Astrocyte (in vitro differentiated cells and primary cell): ENCODE measurements at regions not wholly inside any gene's neighbourhood (a gene's known extent, or its start where the extent isn't known, plus 50 kb on each side); places are given as distances from the start of the nearest gene placed in this dataset.
"Not testable (repeated sequence)": the region's sequence is repeated elsewhere in the genome, so short reads cannot be mapped to it uniquely, and the experiment has no call there.

Experiments used
- DNase-seq: peaks from one replicate; pipeline ENCODE4 v3.0.0-alpha.2; 2010; ENCODE audit warnings: low read depth
- FAIRE-seq: peaks from 2 replicates; lab custom pipeline; 2011; peaks lifted over from hg19 to GRCh38; lab: Jason Lieb, UNC
- H2AFZ ChIP-seq: 2 replicates; pipeline ENCODE4 v1.6.0; 2012; ENCODE audit warnings: low read depth, low read length, inconsistent platforms
- H3K27ac ChIP-seq: 2 replicates; pipeline ENCODE4 v1.5.1; 2011; ENCODE audit warnings: low read depth, low read length, inconsistent platforms
- H3K27me3 ChIP-seq: 2 replicates; pipeline ENCODE4 v1.6.0; 2011; ENCODE audit warnings: low read length, inconsistent platforms; ENCODE audit not compliant: insufficient read depth
- H3K36me3 ChIP-seq: 2 replicates; pipeline ENCODE4 v1.5.1; 2011; ENCODE audit warnings: low read length, inconsistent platforms; ENCODE audit not compliant: insufficient read depth
- H3K4me1 ChIP-seq: 2 replicates; pipeline ENCODE4 v1.5.1; 2011; ENCODE audit warnings: low read length, inconsistent platforms; ENCODE audit not compliant: insufficient read depth
- H3K4me2 ChIP-seq: 2 replicates; pipeline ENCODE4 v1.6.0; 2012; ENCODE audit warnings: low read length, inconsistent platforms
- H3K4me3 ChIP-seq: 2 replicates; pipeline ENCODE4 v1.5.1; 2011; ENCODE audit warnings: low read depth, mild to moderate bottlenecking, low read length, inconsistent platforms; ENCODE audit not compliant: insufficient read depth
- H3K79me2 ChIP-seq: 2 replicates; pipeline ENCODE4 v1.6.0; 2012; ENCODE audit warnings: mild to moderate bottlenecking, low read length, inconsistent platforms; ENCODE audit not compliant: insufficient read depth
- H3K9ac ChIP-seq: 2 replicates; pipeline ENCODE4 v1.6.0; 2012; ENCODE audit warnings: mild to moderate bottlenecking, low read length, inconsistent platforms
- H3K9me3 ChIP-seq: 2 replicates; pipeline ENCODE4 v1.5.1; 2012; ENCODE audit warnings: low read depth, mild to moderate bottlenecking, low read length, inconsistent platforms; ENCODE audit not compliant: insufficient read depth
- H4K20me1 ChIP-seq: 2 replicates; pipeline ENCODE4 v1.6.0; 2012; ENCODE audit warnings: low read length, inconsistent platforms; ENCODE audit not compliant: insufficient read depth
- H3K27ac Mint-ChIP-seq: one replicate; pipeline ENCODE4 v1.8.0; 2021; ENCODE audit warnings: mild to moderate bottlenecking, mixed read lengths; ENCODE audit not compliant: unreplicated experiment
- H3K27me3 Mint-ChIP-seq: one replicate; pipeline ENCODE4 v1.8.0; 2021; ENCODE audit warnings: low read depth, mixed read lengths; ENCODE audit not compliant: unreplicated experiment
- H3K36me3 Mint-ChIP-seq: one replicate; pipeline ENCODE4 v1.8.0; 2021; ENCODE audit warnings: low read depth, mixed read lengths; ENCODE audit not compliant: unreplicated experiment
- H3K4me1 Mint-ChIP-seq: one replicate; pipeline ENCODE4 v1.8.0; 2021; ENCODE audit warnings: low read depth, mixed read lengths; ENCODE audit not compliant: unreplicated experiment
- H3K4me3 Mint-ChIP-seq: one replicate; pipeline ENCODE4 v1.8.0; 2021; ENCODE audit warnings: mild to moderate bottlenecking, moderate library complexity, mixed read lengths; ENCODE audit not compliant: unreplicated experiment
- H3K9me3 Mint-ChIP-seq: one replicate; pipeline ENCODE4 v1.8.0; 2021; ENCODE audit warnings: mild to moderate bottlenecking, mixed read lengths; ENCODE audit not compliant: unreplicated experiment
- CTCF ChIP-seq: IDR thresholded peaks from 2 replicates; pipeline ENCODE4 v1.5.1; 2011; ENCODE audit warnings: low read depth, mild to moderate bottlenecking, inconsistent platforms, low read length, moderate library complexity; ENCODE audit not compliant: insufficient read depth
- EZH2 ChIP-seq: IDR thresholded peaks from 2 replicates; pipeline ENCODE4 v1.6.1; 2012; ENCODE audit warnings: mild to moderate bottlenecking, low read length, inconsistent platforms; ENCODE audit not compliant: insufficient read depth

- Histone ChIP-seq H3K4me1 (no peaks in the 10 kb centered on the region), H3K4me2 (no peak overlapping the region), H4K20me1 (no peaks in the 10 kb centered on the region), H3K9me3 (no peaks in the 10 kb centered on the region), H3K9ac (no peak overlapping the region), H3K27ac (no peak overlapping the region), H3K36me3 (no peaks in the 10 kb centered on the region), H2AFZ (no peak overlapping the region), H3K27me3 (peaks cover 3% of the 10 kb centered on the region), H3K4me3 (no peak overlapping the region), H3K79me2 (no peaks in the 10 kb centered on the region)
- Mint-ChIP-seq H3K27me3 (peaks cover 11% of the 10 kb centered on the region), H3K4me3 (no peak overlapping the region), H3K36me3 (no peaks in the 10 kb centered on the region), H3K9me3 (no peaks in the 10 kb centered on the region), H3K27ac (no peak overlapping the region), H3K4me1 (no peaks in the 10 kb centered on the region)
- FAIRE-seq: no peak
- DNase-seq: no peak
- no peak for TF ChIP-seq EZH2
- no peak for TF ChIP-seq CTCF
Observed at GRCh38 chr10:30134171-30134945, 75.0 kb upstream of the JCAD start.

GRCh38 chr10:30133198-30133597 lies 73.8 kb upstream of the JCAD start:
- Mint-ChIP-seq H3K27me3 (peaks cover 11% of the 10 kb centered on the region), H3K27ac (no peak overlapping the region), H3K36me3 (no peaks in the 10 kb centered on the region), H3K4me3 (no peak overlapping the region), H3K4me1 (no peaks in the 10 kb centered on the region), H3K9me3 (no peaks in the 10 kb centered on the region)
- H3K9me3 ChIP-seq: no peaks in the 10 kb centered on the region
- H3K36me3 ChIP-seq: no peaks in the 10 kb centered on the region
- H3K79me2 ChIP-seq: no peaks in the 10 kb centered on the region
- H3K4me2 ChIP-seq: no peak overlapping the region
- H3K4me1 ChIP-seq: no peaks in the 10 kb centered on the region
- H3K27ac ChIP-seq: no peak overlapping the region
- H3K4me3 ChIP-seq: no peak overlapping the region
- TF ChIP-seq EZH2 (no peak), CTCF (no peak)
- H3K9ac ChIP-seq: no peak overlapping the region
- H2AFZ ChIP-seq: no peak overlapping the region
- no peaks in the 10 kb centered on the region for H4K20me1 ChIP-seq
- DNase-seq: no peak
- H3K27me3 ChIP-seq: peaks cover 7% of the 10 kb centered on the region
- no peak for FAIRE-seq

GRCh38 chr10:30131369-30131768 lies 72.0 kb upstream of the JCAD start:
- not testable (repeated sequence) for H3K9me3 Mint-ChIP-seq, H3K4me3 Mint-ChIP-seq, FAIRE-seq, H2AFZ ChIP-seq, H3K36me3 Mint-ChIP-seq, H3K9ac ChIP-seq, H3K4me1 Mint-ChIP-seq, H3K27ac Mint-ChIP-seq, H3K9me3 ChIP-seq, H3K4me3 ChIP-seq, DNase-seq, H3K27ac ChIP-seq, H3K4me1 ChIP-seq, H3K79me2 ChIP-seq, H4K20me1 ChIP-seq, H3K27me3 Mint-ChIP-seq, H3K27me3 ChIP-seq, H3K36me3 ChIP-seq, H3K4me2 ChIP-seq

GRCh38 chr10:30129326-30129725 lies 69.9 kb upstream of the JCAD start:
- not testable (repeated sequence) for H3K27ac ChIP-seq, H3K9ac ChIP-seq, H3K4me1 Mint-ChIP-seq, H3K4me2 ChIP-seq, H3K36me3 Mint-ChIP-seq, H3K27me3 ChIP-seq, H2AFZ ChIP-seq, H3K4me3 ChIP-seq, H3K9me3 Mint-ChIP-seq, H3K79me2 ChIP-seq, FAIRE-seq, DNase-seq, H3K4me1 ChIP-seq, H3K9me3 ChIP-seq, H3K36me3 ChIP-seq, H3K4me3 Mint-ChIP-seq, H4K20me1 ChIP-seq, H3K27ac Mint-ChIP-seq, H3K27me3 Mint-ChIP-seq
